Esophagus squamous epithelium (tissue), 4 donors: ENCODE measurements at regions not wholly inside any gene's neighbourhood (a gene's known extent, or its start where the extent isn't known, plus 50 kb on each side); places are given as distances from the start of the nearest gene placed in this dataset.

Source experiments
- POLR2A ChIP-seq, 4 donors: fragments of 450-650 bp; IDR thresholded peaks; one replicate each; pipeline ENCODE4 v1.6.1; 2017; ENCODE audit warnings: antibody characterized with exemption in 4 of 4, mild to moderate bottlenecking in 4 of 4, moderate library complexity in 3 of 4
- TF ChIP-seq, protein P1 (sequence below), 6 experiments: fragments of 450-650 bp in 4 of 6; fragments of 200-600 bp in 2 of 6; sonication (generic) in 2 of 6; IDR thresholded peaks; one replicate each; pipeline ENCODE4 v1.5.1; 2016 to 2019; ENCODE audit warnings: antibody characterized with exemption in 6 of 6, mild to moderate bottlenecking in 4 of 6, moderate library complexity in 4 of 6

DNA sequence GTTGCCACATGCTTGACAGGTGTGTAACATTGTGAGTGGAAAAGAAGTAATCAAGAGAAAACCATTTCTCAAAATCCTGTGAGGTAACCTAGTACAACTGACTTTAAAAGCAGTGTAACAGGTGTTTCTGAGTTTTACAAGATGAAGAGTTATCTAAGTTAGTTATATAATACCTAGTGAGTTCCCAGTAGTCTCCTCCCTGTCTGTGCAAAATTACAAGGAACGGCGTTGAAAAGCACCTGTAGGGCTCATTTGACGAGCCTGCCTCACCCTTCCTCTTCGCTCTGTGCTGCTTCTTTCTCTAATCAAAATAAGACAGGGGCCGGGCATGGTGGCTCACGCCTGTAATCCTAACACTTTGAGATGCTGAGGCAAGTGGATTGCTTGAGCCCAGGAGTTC is 132.9 kb upstream of the SLC30A5 start:
- TF ChIP-seq, protein P1, sequence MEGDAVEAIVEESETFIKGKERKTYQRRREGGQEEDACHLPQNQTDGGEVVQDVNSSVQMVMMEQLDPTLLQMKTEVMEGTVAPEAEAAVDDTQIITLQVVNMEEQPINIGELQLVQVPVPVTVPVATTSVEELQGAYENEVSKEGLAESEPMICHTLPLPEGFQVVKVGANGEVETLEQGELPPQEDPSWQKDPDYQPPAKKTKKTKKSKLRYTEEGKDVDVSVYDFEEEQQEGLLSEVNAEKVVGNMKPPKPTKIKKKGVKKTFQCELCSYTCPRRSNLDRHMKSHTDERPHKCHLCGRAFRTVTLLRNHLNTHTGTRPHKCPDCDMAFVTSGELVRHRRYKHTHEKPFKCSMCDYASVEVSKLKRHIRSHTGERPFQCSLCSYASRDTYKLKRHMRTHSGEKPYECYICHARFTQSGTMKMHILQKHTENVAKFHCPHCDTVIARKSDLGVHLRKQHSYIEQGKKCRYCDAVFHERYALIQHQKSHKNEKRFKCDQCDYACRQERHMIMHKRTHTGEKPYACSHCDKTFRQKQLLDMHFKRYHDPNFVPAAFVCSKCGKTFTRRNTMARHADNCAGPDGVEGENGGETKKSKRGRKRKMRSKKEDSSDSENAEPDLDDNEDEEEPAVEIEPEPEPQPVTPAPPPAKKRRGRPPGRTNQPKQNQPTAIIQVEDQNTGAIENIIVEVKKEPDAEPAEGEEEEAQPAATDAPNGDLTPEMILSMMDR (IDR thresholded peaks at IDR 0.05): no peak
- TF ChIP-seq POLR2A (IDR thresholded peaks at IDR 0.05): no peak
